ENCODE measurements at regions not wholly inside any gene's neighbourhood (a gene's known extent, or its start where the extent isn't known, plus 50 kb on each side); places are given as distances from the start of the nearest gene placed in this dataset.

GRCh38 chr6:163729127-163729872 is 314.8 kb downstream of the QKI start (continued):
- TF ChIP-seq, protein P1, sequence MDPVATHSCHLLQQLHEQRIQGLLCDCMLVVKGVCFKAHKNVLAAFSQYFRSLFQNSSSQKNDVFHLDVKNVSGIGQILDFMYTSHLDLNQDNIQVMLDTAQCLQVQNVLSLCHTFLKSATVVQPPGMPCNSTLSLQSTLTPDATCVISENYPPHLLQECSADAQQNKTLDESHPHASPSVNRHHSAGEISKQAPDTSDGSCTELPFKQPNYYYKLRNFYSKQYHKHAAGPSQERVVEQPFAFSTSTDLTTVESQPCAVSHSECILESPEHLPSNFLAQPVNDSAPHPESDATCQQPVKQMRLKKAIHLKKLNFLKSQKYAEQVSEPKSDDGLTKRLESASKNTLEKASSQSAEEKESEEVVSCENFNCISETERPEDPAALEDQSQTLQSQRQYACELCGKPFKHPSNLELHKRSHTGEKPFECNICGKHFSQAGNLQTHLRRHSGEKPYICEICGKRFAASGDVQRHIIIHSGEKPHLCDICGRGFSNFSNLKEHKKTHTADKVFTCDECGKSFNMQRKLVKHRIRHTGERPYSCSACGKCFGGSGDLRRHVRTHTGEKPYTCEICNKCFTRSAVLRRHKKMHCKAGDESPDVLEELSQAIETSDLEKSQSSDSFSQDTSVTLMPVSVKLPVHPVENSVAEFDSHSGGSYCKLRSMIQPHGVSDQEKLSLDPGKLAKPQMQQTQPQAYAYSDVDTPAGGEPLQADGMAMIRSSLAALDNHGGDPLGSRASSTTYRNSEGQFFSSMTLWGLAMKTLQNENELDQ (CRISPR knock-in tag; IDR thresholded peaks at IDR 0.05; ENCODE audit: borderline replicate concordance) = no peak
- TF ChIP-seq SFPQ (IDR thresholded peaks at IDR 0.05; ENCODE audit: low read depth, low read length) (no peak), ERF (CRISPR knock-in tag; IDR thresholded peaks at IDR 0.05) (no peak), BDP1 (IDR thresholded peaks at IDR 0.05; ENCODE audit: insufficient read depth, insufficient read length) (no peak), NFRKB (IDR thresholded peaks at IDR 0.05; ENCODE audit: low read depth) (no peak), HLTF (IDR thresholded peaks at IDR 0.05) (no peak), HDAC1 (IDR thresholded peaks at IDR 0.05) (0 out of 4 replicates have a peak, but pooled peaks of 1 of the 2 experiments have one; percentile 33), NFATC3 (IDR thresholded peaks at IDR 0.05) (no peak), RBM17 (IDR thresholded peaks at IDR 0.05; ENCODE audit: borderline replicate concordance, low read depth, low read length) (no peak), BCLAF1 (IDR thresholded peaks at IDR 0.05; ENCODE audit: borderline replicate concordance in 1 of 2, control insufficient read depth in 1 of 2, low read depth in 2 of 2, low read length in 1 of 2) (no peak), ZNF253 (CRISPR knock-in tag; conservative IDR thresholded peaks at IDR 0.05) (no peak), SIRT6 (IDR thresholded peaks at IDR 0.05; ENCODE audit: low read depth, low read length) (no peak), KDM5B (IDR thresholded peaks at IDR 0.05; ENCODE audit: insufficient replicate concordance, low read depth, low read length) (no peak)
- TF ChIP-seq, protein P2, sequence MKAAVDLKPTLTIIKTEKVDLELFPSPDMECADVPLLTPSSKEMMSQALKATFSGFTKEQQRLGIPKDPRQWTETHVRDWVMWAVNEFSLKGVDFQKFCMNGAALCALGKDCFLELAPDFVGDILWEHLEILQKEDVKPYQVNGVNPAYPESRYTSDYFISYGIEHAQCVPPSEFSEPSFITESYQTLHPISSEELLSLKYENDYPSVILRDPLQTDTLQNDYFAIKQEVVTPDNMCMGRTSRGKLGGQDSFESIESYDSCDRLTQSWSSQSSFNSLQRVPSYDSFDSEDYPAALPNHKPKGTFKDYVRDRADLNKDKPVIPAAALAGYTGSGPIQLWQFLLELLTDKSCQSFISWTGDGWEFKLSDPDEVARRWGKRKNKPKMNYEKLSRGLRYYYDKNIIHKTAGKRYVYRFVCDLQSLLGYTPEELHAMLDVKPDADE (conservative IDR thresholded peaks at IDR 0.05; ENCODE audit: control insufficient read depth, low read depth, low read length) = no peak
- TF ChIP-seq, protein P3, sequence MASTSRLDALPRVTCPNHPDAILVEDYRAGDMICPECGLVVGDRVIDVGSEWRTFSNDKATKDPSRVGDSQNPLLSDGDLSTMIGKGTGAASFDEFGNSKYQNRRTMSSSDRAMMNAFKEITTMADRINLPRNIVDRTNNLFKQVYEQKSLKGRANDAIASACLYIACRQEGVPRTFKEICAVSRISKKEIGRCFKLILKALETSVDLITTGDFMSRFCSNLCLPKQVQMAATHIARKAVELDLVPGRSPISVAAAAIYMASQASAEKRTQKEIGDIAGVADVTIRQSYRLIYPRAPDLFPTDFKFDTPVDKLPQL (IDR thresholded peaks at IDR 0.05; ENCODE audit: extremely low read depth, insufficient read length) = no peak
- TF ChIP-seq, protein P4, sequence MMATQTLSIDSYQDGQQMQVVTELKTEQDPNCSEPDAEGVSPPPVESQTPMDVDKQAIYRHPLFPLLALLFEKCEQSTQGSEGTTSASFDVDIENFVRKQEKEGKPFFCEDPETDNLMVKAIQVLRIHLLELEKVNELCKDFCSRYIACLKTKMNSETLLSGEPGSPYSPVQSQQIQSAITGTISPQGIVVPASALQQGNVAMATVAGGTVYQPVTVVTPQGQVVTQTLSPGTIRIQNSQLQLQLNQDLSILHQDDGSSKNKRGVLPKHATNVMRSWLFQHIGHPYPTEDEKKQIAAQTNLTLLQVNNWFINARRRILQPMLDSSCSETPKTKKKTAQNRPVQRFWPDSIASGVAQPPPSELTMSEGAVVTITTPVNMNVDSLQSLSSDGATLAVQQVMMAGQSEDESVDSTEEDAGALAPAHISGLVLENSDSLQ (IDR thresholded peaks at IDR 0.05) = 0 out of 2 replicates have a peak, but pooled peaks have one; percentile 19

Data from K562 (cell line).